Muscle of back (tissue), 3 donors: ENCODE measurements at regions not wholly inside any gene's neighbourhood (a gene's known extent, or its start where the extent isn't known, plus 50 kb on each side); places are given as distances from the start of the nearest gene placed in this dataset.
A peak's percentile ranks its signal among the peaks of the same experiment; 100 is the strongest.
"Not testable (repeated sequence)": the region's sequence is repeated elsewhere in the genome, so short reads cannot be mapped to it uniquely, and the experiment has no call there.

ENCODE experiments used
- DNase-seq, 3 donors: peaks; one replicate each; pipeline versions ENCODE4 v3.0.0 to v3.0.0-alpha.2; 2013

DNA sequence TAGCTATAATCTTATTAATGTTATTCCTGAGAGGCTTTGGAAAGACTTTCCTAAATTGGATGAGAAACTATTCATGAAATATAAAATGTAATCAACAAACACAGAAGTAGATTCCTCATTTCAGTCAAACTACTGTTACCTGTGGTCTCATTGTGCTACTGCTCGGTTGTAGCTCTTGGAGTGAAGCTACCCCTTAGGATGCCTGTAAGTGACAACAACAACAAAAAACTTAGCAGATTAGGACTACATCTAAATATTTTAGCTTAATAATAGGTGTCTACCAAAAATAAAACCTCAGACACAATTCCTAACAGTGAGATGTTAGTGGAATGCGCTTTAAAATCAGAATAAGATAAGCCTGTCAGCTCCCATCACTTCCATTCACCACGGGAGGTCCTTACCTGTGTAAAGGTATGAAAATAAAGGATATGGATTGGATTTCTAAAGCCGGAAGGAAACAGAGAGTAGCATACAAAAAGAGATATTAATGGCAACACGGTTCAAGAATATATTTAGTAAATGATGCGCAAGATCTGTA lies 369.2 kb downstream of the OSTF1 start:
- no peak for DNase-seq

- not testable (repeated sequence) for DNase-seq
Observed at GRCh38 chr9:75459311-75459710, 371.0 kb downstream of the OSTF1 start.

DNA sequence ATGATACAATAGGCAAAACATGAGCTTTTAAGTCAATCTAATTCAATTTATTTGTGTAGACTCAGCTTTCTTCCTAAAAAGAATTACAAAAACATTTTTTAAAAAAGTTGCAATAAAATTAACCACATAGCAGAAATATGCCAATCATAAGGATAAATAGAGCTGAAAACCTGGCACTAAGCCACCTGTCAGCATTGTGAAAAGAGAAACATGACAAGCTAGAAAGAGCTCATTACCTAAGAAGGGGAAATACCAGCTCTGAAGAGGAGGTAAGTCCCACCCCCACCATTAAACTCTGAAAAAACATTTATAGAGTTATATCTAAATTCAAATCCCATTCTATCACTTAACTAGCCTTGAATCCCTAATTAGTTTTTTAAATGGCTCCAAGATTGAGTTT lies 372.9 kb downstream of the OSTF1 start:
- no peak for DNase-seq

DNA sequence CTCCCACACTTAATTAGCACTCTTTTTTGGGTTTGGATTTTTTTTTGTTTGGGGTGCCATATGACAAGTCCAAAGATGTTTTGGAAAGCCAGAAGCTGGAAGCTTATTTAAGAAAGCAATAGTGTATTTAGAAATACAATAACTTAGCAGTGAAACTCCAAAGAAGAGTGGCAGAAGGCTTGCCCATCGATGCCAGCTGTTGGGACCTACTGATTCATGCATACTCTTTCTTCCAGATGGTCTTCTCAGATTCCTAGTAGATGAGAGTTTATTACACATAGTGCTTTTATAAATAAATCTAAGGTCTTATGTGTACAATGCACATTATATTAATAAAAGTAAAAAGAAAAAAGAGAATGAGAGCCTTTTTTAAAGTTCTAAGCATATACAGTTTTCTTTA lies 374.6 kb downstream of the OSTF1 start:
- DNase-seq, result no peak

DNA sequence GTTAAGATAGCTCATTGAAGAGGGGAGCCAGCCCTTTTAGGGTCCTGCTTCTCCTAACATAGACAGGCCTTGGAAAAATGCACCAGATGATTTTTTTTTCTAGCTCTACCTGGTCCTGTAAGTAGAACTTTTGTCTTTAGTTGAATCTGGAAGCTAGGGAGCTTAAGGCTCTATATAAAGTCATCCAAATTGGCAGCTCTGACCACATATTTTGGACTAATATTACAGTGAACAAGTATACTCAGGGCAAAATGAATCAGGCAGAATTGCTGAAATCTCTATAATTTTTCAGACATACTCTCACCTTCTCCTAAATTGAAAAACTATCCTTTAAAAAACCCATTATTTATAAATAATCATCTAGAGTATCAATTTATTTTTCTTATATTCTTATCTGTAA lies 375.6 kb downstream of the OSTF1 start:
- DNase-seq, result peak in 2 of 3 donors; percentile 39 to 49

- no peak for DNase-seq
Observed at GRCh38 chr9:75464726-75465125, 376.4 kb downstream of the OSTF1 start.

- DNase-seq, result no peak
Observed at GRCh38 chr9:75467142-75467541, 378.8 kb downstream of the OSTF1 start.

- no peak for DNase-seq
Observed at GRCh38 chr9:75471549-75472114, 383.3 kb downstream of the OSTF1 start.

DNA sequence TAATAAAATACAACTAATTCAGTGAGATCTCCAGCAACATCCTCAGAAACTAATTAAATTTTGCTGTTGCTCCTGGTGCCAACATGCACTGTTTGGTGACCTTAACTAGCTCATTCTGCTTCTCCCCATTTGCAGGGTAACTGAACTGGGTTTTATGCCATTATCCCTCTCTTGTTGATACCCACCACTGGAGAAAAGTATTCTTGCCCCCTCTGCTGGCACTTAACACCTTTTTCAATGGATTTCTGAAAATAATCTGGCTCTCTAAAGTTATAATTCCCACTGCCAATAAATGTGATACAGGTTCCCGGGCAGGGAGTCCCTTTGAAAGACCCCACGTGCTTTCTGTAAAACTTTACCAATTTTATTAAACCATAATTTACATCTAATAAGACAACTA lies 394.3 kb downstream of the OSTF1 start:
- no peak for DNase-seq

DNA sequence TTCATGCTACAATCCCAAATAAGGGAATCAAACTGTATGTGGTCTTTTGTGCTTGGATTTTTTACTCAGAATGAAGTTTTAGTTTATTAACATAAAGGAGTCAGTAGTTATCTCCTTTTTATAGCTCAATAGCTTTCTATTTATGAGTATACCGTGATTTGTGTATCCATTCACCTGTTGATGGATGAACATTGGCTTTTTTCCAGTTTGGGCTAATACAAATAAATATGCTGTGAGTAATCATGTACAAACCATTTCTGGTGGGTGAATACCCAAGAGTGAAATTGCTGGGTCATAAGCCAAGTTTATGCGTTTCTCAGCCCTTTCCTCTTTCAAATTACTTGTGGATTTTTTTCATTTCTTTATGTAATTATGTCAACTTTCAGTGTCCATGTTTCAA lies 395.3 kb downstream of the OSTF1 start:
- no peak for DNase-seq

DNA sequence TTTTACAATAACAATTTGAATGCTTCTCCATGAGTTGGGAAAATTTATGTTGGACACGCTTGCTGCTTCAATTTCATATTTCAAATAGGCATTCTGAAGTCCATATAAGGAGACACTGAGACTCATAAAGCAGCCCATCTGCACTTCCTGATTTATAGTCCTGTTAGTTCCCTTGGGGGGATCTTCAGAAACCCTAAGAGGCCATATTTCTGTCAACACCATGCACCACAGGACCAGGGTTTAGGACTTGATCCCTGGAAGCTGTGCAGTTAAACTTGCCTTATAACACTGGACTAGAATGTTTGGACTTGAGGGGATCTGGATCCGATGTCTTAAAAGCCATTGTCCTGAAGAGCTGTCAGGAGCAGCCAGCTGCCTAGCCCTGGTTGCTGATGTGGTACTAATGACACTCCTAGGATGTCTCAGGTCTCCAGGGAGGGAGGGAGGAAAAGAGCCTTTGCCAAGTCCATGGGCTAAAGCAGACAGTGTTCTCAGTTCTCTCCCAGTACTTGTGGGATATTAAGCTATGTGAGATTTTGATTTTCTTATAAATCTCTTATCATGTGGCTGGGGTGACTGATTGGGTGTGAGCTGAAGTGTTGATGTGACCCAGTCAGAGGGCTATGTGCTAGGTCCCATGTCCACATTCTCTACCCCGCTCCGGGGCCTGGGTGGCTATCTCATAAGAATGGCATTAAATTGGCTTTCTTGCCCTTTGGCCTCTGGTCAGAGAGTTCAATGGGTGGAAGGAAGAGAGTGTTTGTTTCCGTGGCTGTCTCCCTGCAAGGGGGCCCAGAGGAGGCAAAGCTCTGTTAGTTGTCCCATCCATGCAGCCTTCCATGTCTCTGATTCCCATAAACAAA lies 399.8 kb downstream of the OSTF1 start:
- DNase-seq, result peak in 1 of 3 donors; percentile 43

GRCh38 chr9:75488719-75489110 lies 400.4 kb downstream of the OSTF1 start:
- DNase-seq, result no peak

- peak in 1 of 3 donors; percentile 34 for DNase-seq
Observed at GRCh38 chr9:75490326-75490725, 400.1 kb upstream of the PCSK5 start.

- no peak for DNase-seq
Observed at GRCh38 chr9:75491533-75491932, 398.9 kb upstream of the PCSK5 start.

DNA sequence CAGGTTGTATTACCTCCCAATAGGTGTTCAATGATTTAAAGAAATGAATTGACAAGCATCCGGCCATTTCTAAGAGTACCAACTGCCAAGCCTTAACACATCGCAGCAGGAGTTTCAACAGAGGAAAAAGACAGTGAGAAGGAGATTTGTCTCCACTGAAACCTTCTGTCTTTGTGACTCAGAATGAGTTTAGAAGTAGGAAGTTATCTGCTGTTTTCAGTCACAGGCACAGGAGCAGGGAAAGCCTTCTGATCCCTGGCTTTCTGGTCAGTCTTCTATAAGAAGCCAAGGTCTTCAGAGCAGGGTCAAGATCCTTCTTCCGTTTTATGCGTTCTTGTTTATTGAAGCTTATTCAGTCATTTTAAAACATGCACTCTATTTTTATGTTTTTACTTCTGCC lies 390.7 kb upstream of the PCSK5 start:
- DNase-seq, result no peak

- DNase-seq, result no peak
Observed at GRCh38 chr9:75500479-75500878, 390.0 kb upstream of the PCSK5 start.

DNA sequence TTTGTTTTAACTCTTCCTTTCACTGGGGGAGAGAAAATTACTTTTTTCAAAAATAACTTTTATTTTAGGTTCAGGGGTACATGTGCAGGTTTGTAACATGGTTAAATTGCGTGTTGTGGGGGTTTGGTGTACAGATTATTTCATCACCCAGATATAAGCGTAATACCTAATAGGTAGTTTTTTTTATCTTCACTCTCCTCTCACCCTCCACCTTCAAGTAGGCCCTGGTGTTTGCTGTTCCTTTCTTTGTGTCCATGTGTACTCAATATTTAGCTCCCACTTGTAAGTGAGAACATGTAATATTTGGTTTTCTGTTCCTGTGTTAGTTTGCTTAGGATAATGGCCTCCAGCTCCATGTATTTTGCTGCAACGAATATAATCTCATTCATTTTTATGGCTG lies 389.5 kb upstream of the PCSK5 start:
- DNase-seq, result not testable (repeated sequence)

GRCh38 chr9:75504721-75505120 lies 385.8 kb upstream of the PCSK5 start:
- no peak for DNase-seq

DNA sequence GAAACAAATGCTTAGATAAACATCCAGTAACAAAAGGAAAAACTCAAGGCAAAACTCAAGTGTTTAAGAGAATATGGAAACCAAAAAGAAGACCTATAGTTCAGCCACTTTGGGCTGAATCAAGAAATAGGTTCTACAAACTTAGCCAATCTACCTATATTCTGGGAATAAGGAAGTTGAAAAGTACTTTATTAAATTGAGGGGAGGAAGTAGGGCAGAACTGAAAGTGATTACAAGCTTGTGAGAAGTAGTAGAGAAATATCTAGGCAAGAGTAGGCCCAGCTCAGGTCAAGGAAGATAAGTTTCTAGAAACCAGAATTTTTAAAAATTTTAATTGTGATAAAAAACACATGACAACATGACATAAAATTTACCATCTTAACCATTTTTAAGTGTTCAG lies 384.8 kb upstream of the PCSK5 start:
- DNase-seq, result no peak

GRCh38 chr9:75529463-75529862 lies 361.0 kb upstream of the PCSK5 start:
- no peak for DNase-seq

DNA sequence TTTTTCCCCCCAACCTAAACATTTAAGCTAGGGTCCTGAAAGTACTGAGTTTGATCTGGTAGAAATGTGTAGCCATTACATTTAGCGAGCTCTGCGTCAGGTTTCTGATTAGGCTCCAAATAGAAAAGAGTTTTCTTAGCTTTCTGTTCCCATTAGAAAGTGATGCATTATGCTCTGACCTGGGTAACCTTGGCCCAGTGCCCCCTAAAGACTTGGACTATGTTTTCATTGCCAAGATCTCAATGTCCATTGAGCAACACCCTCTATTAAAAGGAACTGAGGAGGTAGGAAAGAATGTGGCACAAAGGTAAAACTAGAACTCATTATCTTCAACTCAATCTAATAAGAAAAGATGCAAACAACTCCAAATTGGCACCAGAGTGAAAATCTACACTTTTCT lies 358.9 kb upstream of the PCSK5 start:
- DNase-seq, result no peak

GRCh38 chr9:75532233-75533050 lies 358.0 kb upstream of the PCSK5 start:
- DNase-seq, result no peak
